Stimulated activated effector memory CD8-positive, alpha-beta T cell treated with anti-CD3 and anti-CD28 coated beads, Interleukin-12 subunit alpha, Interleukin-12 subunit beta, amount 100 ng/mL, for 72 hours (primary cell): ENCODE measurements at regions not wholly inside any gene's neighbourhood (a gene's known extent, or its start where the extent isn't known, plus 50 kb on each side); places are given as distances from the start of the nearest gene placed in this dataset.
"Not testable (repeated sequence)": the region's sequence is repeated elsewhere in the genome, so short reads cannot be mapped to it uniquely, and the experiment has no call there.

Source experiments
- ATAC-seq: fragments of 150-1000 bp; cut with Tn5 transposase; 2 replicates; pipeline ENCODE4 v1.10.0; 2021
- DNase-seq, 2 donors: peaks; one replicate each; pipeline ENCODE4 v3.0.0; 2021 to 2022; ENCODE audit warnings: low spot score in 2 of 2
- H3K27ac Mint-ChIP-seq: one replicate; pipeline ENCODE4 v1.8.0; 2022; ENCODE audit warnings: mild to moderate bottlenecking, mixed read lengths
- H3K36me3 Mint-ChIP-seq: one replicate; pipeline ENCODE4 v1.8.0; 2022; ENCODE audit warnings: mild to moderate bottlenecking, mixed read lengths
- H3K4me1 Mint-ChIP-seq: one replicate; pipeline ENCODE4 v1.8.0; 2022; ENCODE audit warnings: mixed read lengths
- H3K4me3 Mint-ChIP-seq: one replicate; pipeline ENCODE4 v1.8.0; 2022; ENCODE audit warnings: mild to moderate bottlenecking, mixed read lengths
- H3K9me3 Mint-ChIP-seq: one replicate; pipeline ENCODE4 v1.8.0; 2022; ENCODE audit warnings: mixed read lengths

DNA sequence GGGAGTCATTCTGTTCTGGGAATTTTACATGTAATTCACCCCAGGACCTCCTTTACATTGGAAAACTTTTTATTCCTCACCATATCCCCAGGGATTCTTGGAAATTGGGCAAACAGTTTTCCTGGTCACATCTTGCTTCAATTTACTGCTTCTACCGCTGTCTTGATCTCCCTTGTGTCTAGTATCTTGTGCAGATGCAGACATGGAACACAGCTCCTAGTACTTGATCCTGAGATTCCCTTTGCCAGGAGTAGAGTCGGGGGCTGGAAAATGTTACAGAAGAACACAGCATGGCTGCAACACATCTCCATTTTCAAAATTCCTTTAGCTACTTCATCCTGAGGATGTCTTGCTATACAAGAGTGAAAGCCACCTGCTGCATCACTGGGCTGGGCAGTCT is 472.8 kb downstream of the PLCL1 start:
- no peaks in the 10 kb centered on the region for H3K4me1 Mint-ChIP-seq
- H3K9me3 Mint-ChIP-seq, result no peaks in the 10 kb centered on the region
- no peak overlapping the region for H3K4me3 Mint-ChIP-seq
- ATAC-seq (no peak), DNase-seq (no peak)
- no peaks in the 10 kb centered on the region for H3K36me3 Mint-ChIP-seq
- no peak overlapping the region for H3K27ac Mint-ChIP-seq

DNA sequence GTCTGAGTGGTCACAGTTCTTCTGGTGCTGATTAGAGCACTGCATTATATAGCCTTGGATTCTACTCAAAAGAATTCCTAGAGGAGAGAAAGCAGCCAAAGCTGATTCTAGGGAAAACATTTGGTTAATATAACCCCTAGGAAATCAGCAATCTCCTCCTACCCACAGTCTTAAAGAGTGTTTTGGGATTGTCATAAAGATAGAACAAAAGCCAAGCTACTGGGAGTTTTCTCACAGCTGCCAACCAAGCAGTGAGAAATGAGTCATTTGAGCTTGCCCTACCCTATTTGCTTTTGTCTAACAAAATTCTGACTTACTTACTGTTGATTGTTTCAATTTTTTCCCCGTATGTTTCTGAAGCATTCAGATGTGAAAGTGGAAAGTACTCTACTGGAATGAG is 469.3 kb downstream of the PLCL1 start:
- DNase-seq (no peak), ATAC-seq (no peak)
- Mint-ChIP-seq H3K9me3 (no peaks in the 10 kb centered on the region), H3K36me3 (no peaks in the 10 kb centered on the region), H3K4me1 (no peaks in the 10 kb centered on the region), H3K4me3 (no peak overlapping the region), H3K27ac (no peak overlapping the region)

DNA sequence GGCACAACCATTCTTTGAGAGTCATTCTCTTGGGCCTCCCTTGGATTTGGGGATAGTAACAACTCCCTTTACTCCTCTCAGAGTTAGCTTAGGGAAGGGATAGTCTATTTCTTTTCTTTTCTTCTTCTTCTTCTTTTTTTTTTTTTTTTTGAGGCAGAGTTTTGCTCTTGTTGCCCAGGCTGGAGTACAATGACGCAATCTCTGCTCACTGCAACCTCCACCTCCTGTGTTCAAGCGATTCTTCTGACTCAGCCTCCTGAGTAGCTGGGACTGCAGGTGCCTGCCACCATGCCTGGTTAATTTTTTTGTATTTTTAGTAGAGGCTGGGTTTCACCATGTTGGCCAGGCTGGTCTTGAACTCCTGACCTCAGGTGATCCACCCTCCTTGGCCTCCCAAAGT is 465.8 kb downstream of the PLCL1 start:
- not testable (repeated sequence) for H3K4me1 Mint-ChIP-seq, ATAC-seq, H3K9me3 Mint-ChIP-seq, H3K27ac Mint-ChIP-seq, H3K4me3 Mint-ChIP-seq, DNase-seq, H3K36me3 Mint-ChIP-seq

DNA sequence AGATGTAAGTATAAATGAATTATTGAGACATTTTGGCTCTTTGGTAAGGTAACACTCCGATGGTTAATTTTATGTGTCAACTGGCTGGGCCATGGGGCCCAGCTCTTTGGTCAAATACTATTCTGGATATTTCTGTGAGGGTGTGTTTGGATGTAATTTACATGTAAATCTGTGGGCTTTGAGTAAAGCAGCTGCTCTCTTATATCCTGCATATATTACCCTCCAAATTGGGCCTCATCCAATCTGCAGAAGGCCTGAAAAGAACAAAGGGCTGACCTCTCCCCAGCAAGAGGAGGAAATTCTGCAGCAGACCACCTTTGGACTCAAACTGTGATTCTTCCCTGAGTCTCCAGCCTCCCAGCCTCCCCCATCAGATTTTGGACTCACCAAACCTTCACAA is 464.1 kb downstream of the PLCL1 start:
- no peaks in the 10 kb centered on the region for H3K4me1 Mint-ChIP-seq
- no peaks in the 10 kb centered on the region for H3K9me3 Mint-ChIP-seq
- H3K27ac Mint-ChIP-seq, result no peak overlapping the region
- no peak for ATAC-seq
- no peak overlapping the region for H3K4me3 Mint-ChIP-seq
- H3K36me3 Mint-ChIP-seq, result no peaks in the 10 kb centered on the region
- DNase-seq, result no peak

DNA sequence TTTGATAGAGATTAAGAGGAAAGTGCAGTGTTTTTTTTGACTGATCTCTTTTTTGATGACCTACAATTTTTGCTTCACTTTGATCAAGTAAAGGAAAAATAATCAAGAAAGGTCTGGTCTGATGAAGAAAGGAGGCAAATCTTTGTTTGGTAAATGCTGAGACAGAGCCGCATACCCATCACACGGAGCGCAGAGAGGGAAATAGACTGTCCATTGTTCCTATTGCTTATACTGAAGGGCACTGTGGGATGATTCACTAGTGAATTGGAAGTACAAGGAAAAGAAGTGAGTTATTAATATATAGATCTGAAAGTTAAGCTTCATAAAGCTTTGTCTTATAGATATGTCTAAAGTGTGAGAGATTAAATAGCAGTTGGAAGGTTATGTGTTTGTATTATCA is 455.1 kb downstream of the PLCL1 start:
- ATAC-seq (no peak), DNase-seq (no peak)
- H3K36me3 Mint-ChIP-seq, result no peaks in the 10 kb centered on the region
- no peak overlapping the region for H3K27ac Mint-ChIP-seq
- no peak overlapping the region for H3K4me3 Mint-ChIP-seq
- no peaks in the 10 kb centered on the region for H3K4me1 Mint-ChIP-seq
- H3K9me3 Mint-ChIP-seq, result no peaks in the 10 kb centered on the region

DNA sequence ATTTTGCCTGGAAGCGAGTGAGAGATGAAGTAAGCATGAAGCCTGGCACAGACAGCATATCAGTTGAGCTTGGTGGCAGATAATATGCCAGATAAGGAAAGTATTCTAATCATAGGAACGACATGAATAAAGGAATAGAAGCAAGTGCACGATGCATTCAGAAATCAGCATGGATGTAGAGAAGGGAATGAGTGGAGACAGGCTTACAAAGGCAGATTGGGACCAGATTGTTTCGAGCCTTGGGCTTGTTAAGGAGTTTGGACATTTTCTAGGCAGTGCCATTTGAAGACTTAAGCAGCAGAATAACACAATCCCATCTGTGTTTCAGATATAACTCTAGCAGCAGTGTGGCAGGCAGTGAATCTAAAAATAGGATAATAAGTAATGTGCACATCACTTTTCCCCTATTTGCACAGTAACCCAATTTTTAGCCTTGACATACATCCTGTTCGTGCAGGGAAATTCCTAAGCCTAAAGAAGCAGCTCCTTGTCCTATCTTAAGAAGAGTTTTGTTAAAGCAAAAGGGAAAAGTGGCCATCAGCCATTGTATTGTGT is 450.2 kb downstream of the PLCL1 start:
- DNase-seq, result no peak
- Mint-ChIP-seq H3K4me1 (no peaks in the 10 kb centered on the region), H3K4me3 (no peak overlapping the region), H3K36me3 (no peaks in the 10 kb centered on the region), H3K9me3 (no peaks in the 10 kb centered on the region), H3K27ac (no peak overlapping the region)
- ATAC-seq, result no peak

DNA sequence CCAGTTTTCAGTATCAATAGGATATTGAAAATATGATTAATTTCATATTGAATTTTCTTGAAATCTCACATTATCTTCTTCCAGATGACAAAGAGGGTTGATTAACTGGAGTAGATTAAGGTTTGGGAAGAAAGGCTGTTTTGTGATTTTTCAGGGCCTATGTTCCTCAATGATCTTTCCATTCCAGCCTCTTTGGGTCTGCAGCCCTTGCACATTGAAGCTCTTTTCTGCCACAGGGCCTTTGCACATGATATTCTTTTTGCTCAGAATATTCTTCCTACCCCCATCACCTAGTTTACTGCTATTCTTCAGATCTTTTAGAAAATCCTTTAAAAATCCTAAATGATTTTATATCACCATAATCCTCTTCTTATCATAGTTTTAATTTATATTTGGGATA is 449.6 kb downstream of the PLCL1 start:
- DNase-seq (no peak), ATAC-seq (no peak)
- no peak overlapping the region for H3K27ac Mint-ChIP-seq
- no peak overlapping the region for H3K4me3 Mint-ChIP-seq
- H3K36me3 Mint-ChIP-seq, result no peaks in the 10 kb centered on the region
- no peaks in the 10 kb centered on the region for H3K4me1 Mint-ChIP-seq
- H3K9me3 Mint-ChIP-seq, result no peaks in the 10 kb centered on the region

DNA sequence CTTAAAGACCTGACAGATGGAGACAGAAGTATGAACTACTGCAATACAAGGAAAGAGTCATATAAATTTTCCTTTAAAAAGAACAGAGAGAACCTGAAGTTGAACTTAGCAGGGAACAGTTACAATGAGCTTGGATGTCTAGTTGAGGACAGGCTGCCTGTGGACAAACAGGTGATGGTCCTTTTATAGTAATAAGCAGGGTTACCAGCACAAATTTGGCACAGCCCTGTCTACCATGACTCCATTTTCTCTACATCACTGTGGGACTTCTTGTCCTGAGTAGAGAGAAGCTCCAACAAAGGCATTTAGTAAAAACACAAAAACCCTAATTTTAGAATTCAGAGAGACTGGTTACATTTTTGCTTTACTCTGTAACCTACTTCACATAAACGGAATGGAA is 448.1 kb downstream of the PLCL1 start:
- no peak for DNase-seq
- H3K4me1 Mint-ChIP-seq, result no peaks in the 10 kb centered on the region
- no peak overlapping the region for H3K4me3 Mint-ChIP-seq
- no peaks in the 10 kb centered on the region for H3K9me3 Mint-ChIP-seq
- H3K27ac Mint-ChIP-seq, result no peak overlapping the region
- ATAC-seq, result no peak
- no peaks in the 10 kb centered on the region for H3K36me3 Mint-ChIP-seq

DNA sequence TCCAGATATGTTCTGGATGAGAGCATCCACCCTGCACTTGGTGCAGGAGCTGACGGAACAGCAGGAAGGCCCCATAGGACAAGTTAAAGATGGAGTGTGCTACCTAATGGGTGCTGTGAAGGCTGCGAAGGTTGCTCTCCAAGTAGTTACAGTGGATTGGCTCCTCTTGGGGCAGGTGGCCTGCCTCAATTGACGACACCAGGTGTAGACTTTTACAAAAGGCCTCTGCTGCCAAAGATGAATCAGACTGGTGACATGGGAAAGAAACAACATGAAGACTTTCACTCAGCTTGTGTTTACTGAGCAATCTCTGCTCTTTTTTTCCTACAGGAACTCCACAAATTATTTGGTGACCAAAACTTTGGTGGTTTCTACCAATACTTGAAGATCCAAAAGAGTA is 437.7 kb downstream of the PLCL1 start:
- no peak for DNase-seq
- Mint-ChIP-seq H3K36me3 (no peaks in the 10 kb centered on the region), H3K9me3 (no peaks in the 10 kb centered on the region), H3K4me3 (no peak overlapping the region), H3K27ac (no peak overlapping the region), H3K4me1 (no peaks in the 10 kb centered on the region)
- no peak for ATAC-seq

DNA sequence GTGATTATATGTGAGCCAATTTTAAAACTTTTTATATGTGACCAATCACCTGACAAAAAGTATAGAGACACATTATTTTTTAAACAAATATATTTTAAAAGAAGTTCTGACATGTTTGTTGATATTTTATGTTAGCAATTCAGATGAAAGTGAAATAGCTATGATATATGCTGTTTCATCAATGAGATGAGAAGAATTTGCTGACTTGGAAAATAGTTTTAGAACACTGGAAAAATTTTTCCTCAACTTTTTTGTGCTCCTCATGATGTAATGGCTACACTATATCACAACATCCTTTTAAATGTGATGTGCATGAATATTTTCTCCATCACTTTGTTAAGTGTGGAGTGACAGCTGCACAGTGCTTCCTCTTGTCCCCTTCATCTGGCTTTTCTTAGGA is 434.0 kb downstream of the PLCL1 start:
- no peak overlapping the region for H3K27ac Mint-ChIP-seq
- no peak for DNase-seq
- H3K4me1 Mint-ChIP-seq, result no peaks in the 10 kb centered on the region
- ATAC-seq, result no peak
- no peaks in the 10 kb centered on the region for H3K9me3 Mint-ChIP-seq
- no peaks in the 10 kb centered on the region for H3K36me3 Mint-ChIP-seq
- H3K4me3 Mint-ChIP-seq, result no peak overlapping the region

DNA sequence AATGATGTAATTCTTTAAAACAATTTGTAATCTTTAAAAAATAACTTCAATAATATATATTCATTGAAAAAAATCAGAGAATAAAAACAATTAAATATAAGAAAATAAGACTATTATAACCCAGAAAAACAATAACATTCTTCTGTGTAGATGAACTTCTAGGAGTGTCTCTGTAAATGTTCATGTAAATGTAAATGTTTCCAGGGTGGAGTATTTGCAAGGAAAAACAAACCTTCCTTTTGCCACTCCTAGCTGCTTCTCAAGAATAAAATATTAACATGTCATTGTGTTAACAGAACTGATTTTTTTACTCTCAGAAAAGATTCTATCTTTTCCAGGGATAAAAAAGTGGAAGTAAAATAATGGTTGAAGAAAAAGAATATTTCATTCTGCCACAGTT is 431.9 kb downstream of the PLCL1 start:
- no peaks in the 10 kb centered on the region for H3K9me3 Mint-ChIP-seq
- no peak overlapping the region for H3K4me3 Mint-ChIP-seq
- no peaks in the 10 kb centered on the region for H3K4me1 Mint-ChIP-seq
- no peaks in the 10 kb centered on the region for H3K36me3 Mint-ChIP-seq
- H3K27ac Mint-ChIP-seq, result no peak overlapping the region
- ATAC-seq (no peak), DNase-seq (no peak)

DNA sequence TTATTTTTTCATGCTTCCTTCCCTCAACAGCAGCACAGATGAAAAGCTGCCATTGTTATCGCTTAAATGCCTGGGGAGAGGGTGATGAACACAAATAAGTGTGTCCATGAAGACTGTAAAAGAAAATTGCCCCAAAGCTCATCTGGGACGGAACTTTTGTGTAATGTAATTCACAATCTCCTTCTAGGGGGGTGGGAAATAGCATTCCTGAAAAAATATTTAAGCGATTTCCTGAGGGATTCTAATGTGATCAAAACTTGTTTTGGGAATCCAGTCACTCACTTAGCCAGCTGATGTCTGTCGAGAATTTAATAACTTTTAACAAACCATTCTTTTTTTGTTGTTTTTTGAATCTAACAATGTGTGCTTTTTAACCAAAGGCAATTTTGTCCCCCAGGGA is 427.9 kb downstream of the PLCL1 start:
- H3K9me3 Mint-ChIP-seq, result no peaks in the 10 kb centered on the region
- H3K4me3 Mint-ChIP-seq, result no peak overlapping the region
- no peak for DNase-seq
- H3K36me3 Mint-ChIP-seq, result no peaks in the 10 kb centered on the region
- no peak overlapping the region for H3K27ac Mint-ChIP-seq
- no peaks in the 10 kb centered on the region for H3K4me1 Mint-ChIP-seq
- ATAC-seq, result no peak

DNA sequence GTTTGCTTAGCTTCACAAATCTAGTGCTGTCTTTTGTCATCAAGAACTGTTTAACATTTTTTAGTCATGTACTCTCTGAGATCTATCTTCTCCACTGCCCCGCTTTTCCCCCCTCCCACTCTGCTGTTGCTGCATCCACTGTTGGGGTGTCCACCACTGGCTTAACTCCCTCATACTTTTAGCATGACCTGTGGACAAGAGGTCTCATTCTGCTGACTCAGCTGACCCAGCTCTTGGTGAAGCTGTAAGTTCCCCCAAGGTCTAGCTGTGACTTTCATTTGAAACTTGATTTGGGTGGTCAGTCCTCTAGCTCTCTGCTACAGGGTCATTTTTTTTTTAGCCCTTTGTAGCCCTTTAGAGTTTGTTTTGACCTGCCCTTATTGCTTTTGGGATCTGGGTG is 427.2 kb downstream of the PLCL1 start:
- no peaks in the 10 kb centered on the region for H3K36me3 Mint-ChIP-seq
- H3K4me1 Mint-ChIP-seq, result no peaks in the 10 kb centered on the region
- H3K27ac Mint-ChIP-seq, result no peak overlapping the region
- no peaks in the 10 kb centered on the region for H3K9me3 Mint-ChIP-seq
- H3K4me3 Mint-ChIP-seq, result no peak overlapping the region
- ATAC-seq (no peak), DNase-seq (no peak)

DNA sequence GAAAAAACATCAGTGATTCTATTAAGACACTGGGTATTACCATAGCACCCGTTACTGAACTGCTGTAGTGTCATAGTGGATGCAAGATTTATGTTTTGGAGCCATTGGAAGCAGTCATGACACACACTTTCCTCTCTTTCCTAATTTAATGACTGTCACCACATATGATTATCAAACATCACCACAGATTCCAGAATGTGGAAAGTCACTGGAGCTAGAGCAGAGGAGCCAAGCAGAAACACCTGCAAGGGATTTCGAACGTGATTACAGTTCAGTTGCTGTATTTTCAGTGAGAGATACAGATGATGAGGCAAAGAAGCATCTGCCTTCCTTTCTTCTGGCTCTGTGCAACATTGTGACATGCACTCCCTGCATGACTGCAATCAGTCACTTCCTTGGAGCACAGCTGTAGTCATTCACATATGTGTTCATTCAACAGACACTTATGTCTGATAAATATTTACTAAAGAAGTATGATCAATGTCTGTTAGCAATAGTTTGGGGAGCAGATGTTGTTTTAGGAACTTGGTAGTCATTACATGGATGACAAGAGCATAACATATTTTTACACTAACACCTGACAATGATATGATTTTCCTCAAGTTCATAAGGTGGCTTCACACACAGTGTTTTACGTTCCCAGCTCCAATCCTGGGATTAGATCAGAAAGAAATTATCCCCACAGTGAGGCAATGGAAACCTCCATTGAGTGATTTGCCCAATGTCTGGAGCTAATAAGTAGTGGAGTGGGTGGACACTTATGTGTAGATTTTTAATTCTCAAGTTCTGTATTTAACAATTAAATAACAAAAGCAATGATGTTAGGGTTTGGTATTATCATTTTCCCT is 416.6 kb downstream of the PLCL1 start:
- Mint-ChIP-seq H3K36me3 (no peaks in the 10 kb centered on the region), H3K4me3 (no peak overlapping the region), H3K4me1 (no peaks in the 10 kb centered on the region), H3K27ac (no peak overlapping the region), H3K9me3 (no peaks in the 10 kb centered on the region)
- DNase-seq (no peak), ATAC-seq (no peak)

DNA sequence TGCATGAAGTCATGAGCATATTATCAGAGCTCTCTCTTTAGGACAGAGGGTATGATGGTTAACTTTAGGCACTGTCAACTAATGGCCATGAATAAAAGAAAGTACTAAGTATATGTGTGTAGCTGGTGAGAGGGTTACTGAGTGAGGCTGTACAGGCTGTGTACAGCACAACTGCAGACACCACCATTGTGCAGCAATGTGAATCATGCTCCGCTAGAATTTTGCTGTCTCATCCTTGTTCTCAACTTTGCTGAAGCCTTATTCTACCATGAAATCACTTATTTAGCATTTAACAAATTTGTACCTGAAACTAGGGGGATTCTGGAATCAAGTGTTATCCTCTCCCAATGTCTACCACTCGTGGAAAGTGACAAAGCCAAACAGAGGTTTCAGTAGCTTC is 414.9 kb downstream of the PLCL1 start:
- no peak overlapping the region for H3K27ac Mint-ChIP-seq

DNA sequence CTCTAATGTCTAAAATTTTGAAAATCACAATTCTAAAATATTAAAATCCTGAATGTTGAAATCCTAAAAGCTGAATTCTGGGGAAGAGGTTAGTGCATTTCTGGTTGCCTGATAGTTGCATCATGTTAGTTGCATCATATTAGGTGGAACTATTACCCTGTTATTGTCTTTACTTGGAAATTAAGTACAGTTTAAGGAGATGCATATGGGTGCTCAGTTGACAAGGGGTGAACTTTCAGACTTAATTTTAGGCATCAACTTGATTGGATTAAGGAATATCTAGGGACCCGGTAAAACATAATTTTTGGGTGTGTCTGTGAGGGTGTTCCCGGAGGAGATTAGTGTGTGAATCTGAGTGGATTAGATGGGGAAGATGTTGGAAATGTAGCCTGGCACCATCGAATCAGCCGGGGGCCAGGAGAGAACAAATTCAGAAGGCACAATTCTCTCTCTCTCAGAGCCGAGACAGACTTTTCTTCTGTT is 409.8 kb downstream of the PLCL1 start:
- no peak for ATAC-seq
- no peaks in the 10 kb centered on the region for H3K9me3 Mint-ChIP-seq
- H3K36me3 Mint-ChIP-seq, result no peaks in the 10 kb centered on the region
- no peak overlapping the region for H3K4me3 Mint-ChIP-seq
- H3K27ac Mint-ChIP-seq, result no peak overlapping the region
- H3K4me1 Mint-ChIP-seq, result no peaks in the 10 kb centered on the region
- no peak for DNase-seq

More for the DNA sequence above, 414.9 kb downstream of the PLCL1 start:
- Mint-ChIP-seq H3K4me3 (no peak overlapping the region), H3K9me3 (no peaks in the 10 kb centered on the region), H3K4me1 (no peaks in the 10 kb centered on the region), H3K36me3 (no peaks in the 10 kb centered on the region)
- DNase-seq (no peak), ATAC-seq (peak; percentile 25)
